ENCODE measurements at regions not wholly inside any gene's neighbourhood (a gene's known extent, or its start where the extent isn't known, plus 50 kb on each side); places are given as distances from the start of the nearest gene placed in this dataset.

GRCh38 chr10:33396938-33397337 lies 62.5 kb upstream of the NRP1 start:
- TF ChIP-seq POLR2AphosphoS5 (IDR thresholded peaks at IDR 0.05; ENCODE audit: low read depth, low read length) = no peak
- no peak for TF ChIP-seq REST (IDR thresholded peaks at IDR 0.05; ENCODE audit: insufficient read depth in 1 of 2, low read depth in 2 of 2, low read length in 2 of 2)
- TF ChIP-seq TAF1 (IDR thresholded peaks at IDR 0.05; ENCODE audit: borderline replicate concordance, insufficient read depth, low read length) = no peak
- no peak for TF ChIP-seq SIN3A (IDR thresholded peaks at IDR 0.05; ENCODE audit: borderline replicate concordance, insufficient read depth, low read length)
- TF ChIP-seq FOXP2 (optimal IDR thresholded peaks at IDR 0.05; ENCODE audit: borderline replicate concordance, extremely low read depth, extremely low read length, insufficient read depth) = no peak

All from PFSK-1 (cell line).